ENCODE measurements at regions not wholly inside any gene's neighbourhood (a gene's known extent, or its start where the extent isn't known, plus 50 kb on each side); places are given as distances from the start of the nearest gene placed in this dataset.

DNA sequence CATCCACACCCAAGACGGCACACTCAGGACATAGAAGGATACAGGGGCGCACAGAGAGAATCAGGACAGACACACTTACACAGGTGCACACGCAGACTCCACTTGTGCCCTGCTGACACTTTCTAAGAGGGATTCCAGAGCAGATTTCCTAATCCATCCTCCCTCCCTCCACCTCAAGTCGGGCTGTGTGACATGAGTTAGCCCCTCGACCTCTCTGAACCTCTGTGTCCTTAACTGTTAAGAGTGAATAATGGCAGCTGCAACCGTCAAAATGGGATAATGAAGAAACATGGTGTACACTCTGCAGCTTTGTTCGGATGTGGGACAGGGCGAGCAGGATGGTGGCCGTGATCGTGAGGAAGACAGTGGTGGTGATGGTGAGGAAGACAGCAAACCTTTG, 100.1 kb downstream of the CPN2 start:
- Histone ChIP-seq H3K9me3 (ENCODE audit: insufficient read depth, low read length) (no peaks in the 10 kb centered on the region), H3K9ac (ENCODE audit: insufficient read length, low read depth) (no peak overlapping the region), H3K36me3 (ENCODE audit: insufficient read depth, insufficient read length, low read length) (no peaks in the 10 kb centered on the region), H3K4me3 (ENCODE audit: insufficient read length, low read depth) (no peak overlapping the region), H3K27me3 (ENCODE audit: insufficient read depth, insufficient read length) (peaks cover 5% of the 10 kb centered on the region), H3K4me1 (ENCODE audit: insufficient read depth, insufficient read length) (peaks cover 7% of the 10 kb centered on the region)
- TF ChIP-seq YY1 (IDR thresholded peaks at IDR 0.05; ENCODE audit: insufficient read depth, insufficient read length) (no peak), ZNF274 (IDR thresholded peaks at IDR 0.05; ENCODE audit: low read depth, low read length) (no peak), SUZ12 (IDR thresholded peaks at IDR 0.05; ENCODE audit: extremely low read depth, insufficient read depth, insufficient read length) (no peak)
- no peak for DNase-seq (ENCODE audit: low read depth, low spot score)

- peaks cover 7% of the 10 kb centered on the region for H3K4me1 ChIP-seq (ENCODE audit: insufficient read depth, insufficient read length)
- no peak overlapping the region for H3K4me3 ChIP-seq (ENCODE audit: insufficient read length, low read depth)
- H3K27me3 ChIP-seq (ENCODE audit: insufficient read depth, insufficient read length): peaks cover 5% of the 10 kb centered on the region
Observed at GRCh38 chr3:194251461-194251860, 99.7 kb downstream of the CPN2 start.

DNA sequence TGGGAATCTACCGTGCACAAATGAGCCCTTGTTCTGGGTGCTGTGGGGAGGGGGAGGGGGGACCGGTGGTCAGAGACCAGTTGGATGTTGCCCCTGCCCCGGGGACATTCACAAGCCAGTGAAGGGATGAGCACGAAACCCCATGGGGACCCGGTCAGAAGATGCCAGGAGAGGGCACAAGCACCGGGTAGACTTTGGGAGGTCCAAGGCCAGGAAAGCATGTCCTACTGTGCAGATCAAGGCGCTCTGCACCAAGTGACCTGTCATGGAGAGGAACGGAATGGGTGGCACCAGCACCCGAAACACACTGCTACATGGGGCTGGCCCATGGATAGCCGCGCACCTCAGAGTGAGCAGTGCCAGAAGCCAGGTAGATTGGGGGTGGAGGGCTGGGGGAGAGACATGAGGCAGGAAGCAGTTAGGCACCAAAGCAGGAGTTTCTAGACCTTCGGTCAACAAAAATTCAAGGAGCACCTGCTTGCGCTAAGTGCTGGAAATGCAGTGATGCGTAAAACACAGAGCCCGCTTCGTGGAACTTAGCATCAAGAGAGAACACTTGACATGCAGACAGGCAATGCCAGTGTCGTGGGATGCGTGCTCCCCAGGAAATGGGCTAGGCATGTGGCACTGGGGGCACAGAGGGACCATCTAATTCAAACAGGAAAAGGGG, 99.1 kb downstream of the CPN2 start:
- Histone ChIP-seq H3K27me3 (ENCODE audit: insufficient read depth, insufficient read length) (peaks cover 5% of the 10 kb centered on the region), H3K4me1 (ENCODE audit: insufficient read depth, insufficient read length) (peaks cover 7% of the 10 kb centered on the region), H3K36me3 (ENCODE audit: insufficient read depth, insufficient read length, low read length) (no peaks in the 10 kb centered on the region), H3K9ac (ENCODE audit: insufficient read length, low read depth) (no peak overlapping the region), H3K4me3 (ENCODE audit: insufficient read length, low read depth) (no peak overlapping the region), H3K9me3 (ENCODE audit: insufficient read depth, low read length) (no peaks in the 10 kb centered on the region)
- no peak for DNase-seq (ENCODE audit: low read depth, low spot score)
- no peak for TF ChIP-seq ZNF274 (IDR thresholded peaks at IDR 0.05; ENCODE audit: low read depth, low read length)
- no peak for TF ChIP-seq SUZ12 (IDR thresholded peaks at IDR 0.05; ENCODE audit: extremely low read depth, insufficient read depth, insufficient read length)
- TF ChIP-seq YY1 (IDR thresholded peaks at IDR 0.05; ENCODE audit: insufficient read depth, insufficient read length): no peak

More at GRCh38 chr3:194251461-194251860, 99.7 kb downstream of the CPN2 start:
- no peak for DNase-seq (ENCODE audit: low read depth, low spot score)
- Histone ChIP-seq H3K9ac (ENCODE audit: insufficient read length, low read depth) (no peak overlapping the region), H3K36me3 (ENCODE audit: insufficient read depth, insufficient read length, low read length) (no peaks in the 10 kb centered on the region), H3K9me3 (ENCODE audit: insufficient read depth, low read length) (no peaks in the 10 kb centered on the region)
- no peak for TF ChIP-seq SUZ12 (IDR thresholded peaks at IDR 0.05; ENCODE audit: extremely low read depth, insufficient read depth, insufficient read length)
- no peak for TF ChIP-seq YY1 (IDR thresholded peaks at IDR 0.05; ENCODE audit: insufficient read depth, insufficient read length)
- TF ChIP-seq ZNF274 (IDR thresholded peaks at IDR 0.05; ENCODE audit: low read depth, low read length): no peak

DNA sequence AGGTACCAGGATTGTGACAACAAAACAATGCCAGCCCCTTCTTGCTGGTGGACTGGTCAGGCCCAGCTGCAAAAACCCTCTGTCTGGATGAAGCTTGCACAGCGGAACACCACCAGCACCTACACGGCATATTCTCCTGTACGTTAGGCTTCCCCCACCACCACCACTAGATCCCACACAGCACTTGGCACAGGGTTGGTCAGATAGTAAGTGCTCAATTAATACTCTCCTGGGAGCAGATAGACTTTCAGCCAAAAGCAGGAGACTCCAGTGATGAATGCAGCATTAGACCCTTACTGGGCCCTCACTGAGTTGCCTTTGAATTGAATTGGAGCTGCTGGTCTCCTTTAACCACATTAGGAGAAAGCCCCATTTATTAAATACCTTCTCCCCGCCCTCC, 97.9 kb downstream of the CPN2 start:
- DNase-seq (ENCODE audit: low read depth, low spot score): no peak
- peaks cover 5% of the 10 kb centered on the region for H3K9me3 ChIP-seq (ENCODE audit: insufficient read depth, low read length)
- no peaks in the 10 kb centered on the region for H3K36me3 ChIP-seq (ENCODE audit: insufficient read depth, insufficient read length, low read length)
- H3K9ac ChIP-seq (ENCODE audit: insufficient read length, low read depth): no peak overlapping the region
- H3K27me3 ChIP-seq (ENCODE audit: insufficient read depth, insufficient read length): peaks cover 4% of the 10 kb centered on the region
- no peak overlapping the region for H3K4me3 ChIP-seq (ENCODE audit: insufficient read length, low read depth)
- TF ChIP-seq SUZ12 (IDR thresholded peaks at IDR 0.05; ENCODE audit: extremely low read depth, insufficient read depth, insufficient read length): no peak
- no peak for TF ChIP-seq YY1 (IDR thresholded peaks at IDR 0.05; ENCODE audit: insufficient read depth, insufficient read length)
- no peak for TF ChIP-seq ZNF274 (IDR thresholded peaks at IDR 0.05; ENCODE audit: low read depth, low read length)
- peaks cover 7% of the 10 kb centered on the region for H3K4me1 ChIP-seq (ENCODE audit: insufficient read depth, insufficient read length)

- H3K36me3 ChIP-seq (ENCODE audit: insufficient read depth, insufficient read length, low read length): no peaks in the 10 kb centered on the region
- peaks cover 12% of the 10 kb centered on the region for H3K9me3 ChIP-seq (ENCODE audit: insufficient read depth, low read length)
- DNase-seq (ENCODE audit: low read depth, low spot score): no peak
- peaks cover 2% of the 10 kb centered on the region for H3K27me3 ChIP-seq (ENCODE audit: insufficient read depth, insufficient read length)
- TF ChIP-seq SUZ12 (IDR thresholded peaks at IDR 0.05; ENCODE audit: extremely low read depth, insufficient read depth, insufficient read length): no peak
- TF ChIP-seq ZNF274 (IDR thresholded peaks at IDR 0.05; ENCODE audit: low read depth, low read length): no peak
- no peak for TF ChIP-seq YY1 (IDR thresholded peaks at IDR 0.05; ENCODE audit: insufficient read depth, insufficient read length)
- H3K4me1 ChIP-seq (ENCODE audit: insufficient read depth, insufficient read length): peaks cover 7% of the 10 kb centered on the region
- no peak overlapping the region for H3K4me3 ChIP-seq (ENCODE audit: insufficient read length, low read depth)
- H3K9ac ChIP-seq (ENCODE audit: insufficient read length, low read depth): no peak overlapping the region
Observed at GRCh38 chr3:194254040-194254439, 97.1 kb downstream of the CPN2 start.

DNA sequence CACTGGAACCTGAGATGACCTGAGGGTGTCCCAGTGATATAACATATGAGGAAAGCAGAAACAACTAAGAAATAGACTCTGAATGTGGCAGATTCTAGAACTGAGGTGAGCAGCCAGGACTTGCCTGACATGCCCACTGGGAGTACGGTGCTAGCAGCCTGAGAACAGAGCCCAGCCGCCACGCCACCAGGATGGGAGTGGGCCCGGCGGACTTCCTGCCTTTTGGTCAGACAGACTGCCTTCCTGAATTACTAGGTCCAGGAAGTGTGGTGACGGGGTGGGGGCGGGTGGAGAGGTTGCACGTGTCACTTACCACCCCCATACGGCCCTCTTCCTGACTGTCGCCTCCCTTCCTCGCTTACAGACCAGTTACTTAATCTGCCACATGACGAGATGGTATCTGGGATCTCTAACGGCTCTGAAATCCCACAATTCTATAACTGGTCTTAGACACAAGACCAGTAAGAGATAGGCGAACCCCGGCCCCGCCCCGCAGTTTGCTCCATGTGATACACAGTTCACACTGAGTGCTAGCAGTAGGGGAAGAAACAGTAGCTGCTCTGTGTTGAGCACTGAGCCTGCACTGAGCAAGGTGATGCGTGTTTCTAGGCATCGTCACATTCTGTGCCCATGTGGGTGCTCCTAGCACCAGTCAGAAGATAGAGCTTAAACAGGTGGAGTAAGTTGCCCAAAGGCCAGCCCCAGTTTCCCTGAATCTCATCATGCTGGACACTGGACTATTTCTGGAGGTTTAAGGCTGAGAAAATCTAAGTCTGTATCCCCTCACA, 95.7 kb downstream of the CPN2 start:
- TF ChIP-seq ZNF274 (IDR thresholded peaks at IDR 0.05; ENCODE audit: low read depth, low read length): no peak
- TF ChIP-seq SUZ12 (IDR thresholded peaks at IDR 0.05; ENCODE audit: extremely low read depth, insufficient read depth, insufficient read length): no peak
- TF ChIP-seq YY1 (IDR thresholded peaks at IDR 0.05; ENCODE audit: insufficient read depth, insufficient read length): no peak
- DNase-seq (ENCODE audit: low read depth, low spot score): no peak
- H3K27me3 ChIP-seq (ENCODE audit: insufficient read depth, insufficient read length): peaks cover 2% of the 10 kb centered on the region
- H3K9me3 ChIP-seq (ENCODE audit: insufficient read depth, low read length): peaks cover 12% of the 10 kb centered on the region
- H3K9ac ChIP-seq (ENCODE audit: insufficient read length, low read depth): no peak overlapping the region
- no peak overlapping the region for H3K4me3 ChIP-seq (ENCODE audit: insufficient read length, low read depth)
- H3K36me3 ChIP-seq (ENCODE audit: insufficient read depth, insufficient read length, low read length): no peaks in the 10 kb centered on the region
- H3K4me1 ChIP-seq (ENCODE audit: insufficient read depth, insufficient read length): peaks cover 7% of the 10 kb centered on the region
